ENCODE measurements at regions not wholly inside any gene's neighbourhood (a gene's known extent, or its start where the extent isn't known, plus 50 kb on each side); places are given as distances from the start of the nearest gene placed in this dataset.

DNA sequence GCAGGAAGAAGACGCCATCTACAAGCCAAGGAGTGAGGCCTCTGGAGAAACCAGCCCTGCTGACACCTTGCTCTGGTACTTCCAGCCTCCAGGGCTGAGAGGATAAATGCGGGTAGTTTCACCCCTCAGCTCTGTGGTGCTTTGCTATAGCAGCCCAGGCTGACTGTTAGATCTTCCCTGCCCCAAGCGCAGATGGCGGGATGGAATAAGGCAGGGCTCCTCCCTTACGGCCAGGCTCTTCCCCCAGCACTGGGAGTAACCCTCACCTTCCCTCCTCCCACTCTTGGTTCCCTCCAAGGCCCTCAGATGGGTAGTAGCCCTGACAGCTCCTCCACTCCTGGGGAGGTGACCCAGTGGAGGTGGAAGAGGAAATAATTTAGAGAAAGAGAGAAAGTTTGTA, 285.1 kb downstream of the GADD45G start:
- POLR2A ChIA-PET, result no interaction called here
- Histone ChIP-seq H3K27me3 (replicated peaks in 1 of 2; ENCODE audit: control insufficient read depth in 2 of 2, insufficient read depth in 2 of 2, low read length in 1 of 2) (peaks cover 4 to 7% of the 10 kb centered on the region in 2 experiments), H3K4me2 (ENCODE audit: control insufficient read depth, insufficient read depth) (no peak overlapping the region), H2AFZ (ENCODE audit: control insufficient read depth, low read depth, low read length) (no peak overlapping the region), H3K27ac (ENCODE audit: control insufficient read depth, insufficient read depth) (no peak overlapping the region), H3K79me2 (ENCODE audit: control insufficient read depth, insufficient read depth, low read length) (no peaks in the 10 kb centered on the region), H3K4me3 (no peak overlapping the region), H3K36me3 (ENCODE audit: control insufficient read depth in 2 of 2, insufficient read depth in 2 of 2, low read length in 1 of 2) (no peaks in the 10 kb centered on the region), H4K20me1 (ENCODE audit: control insufficient read depth, insufficient read depth) (no peaks in the 10 kb centered on the region), H3K4me1 (ENCODE audit: control insufficient read depth, insufficient read depth, low read length) (no peaks in the 10 kb centered on the region), H3K9ac (ENCODE audit: control insufficient read depth, insufficient read depth, low read length) (no peak overlapping the region), H3K9me3 (replicated peaks; ENCODE audit: control insufficient read depth, insufficient read depth, low read length) (no peaks in the 10 kb centered on the region)
- no peak for TF ChIP-seq TCF3 (IDR thresholded peaks at IDR 0.05; ENCODE audit: borderline replicate concordance, insufficient read depth, low read depth, low read length)
- TF ChIP-seq EED (IDR thresholded peaks at IDR 0.05; ENCODE audit: low read depth), result no peak
- TF ChIP-seq, protein P1, sequence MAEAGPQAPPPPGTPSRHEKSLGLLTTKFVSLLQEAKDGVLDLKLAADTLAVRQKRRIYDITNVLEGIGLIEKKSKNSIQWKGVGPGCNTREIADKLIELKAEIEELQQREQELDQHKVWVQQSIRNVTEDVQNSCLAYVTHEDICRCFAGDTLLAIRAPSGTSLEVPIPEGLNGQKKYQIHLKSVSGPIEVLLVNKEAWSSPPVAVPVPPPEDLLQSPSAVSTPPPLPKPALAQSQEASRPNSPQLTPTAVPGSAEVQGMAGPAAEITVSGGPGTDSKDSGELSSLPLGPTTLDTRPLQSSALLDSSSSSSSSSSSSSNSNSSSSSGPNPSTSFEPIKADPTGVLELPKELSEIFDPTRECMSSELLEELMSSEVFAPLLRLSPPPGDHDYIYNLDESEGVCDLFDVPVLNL (IDR thresholded peaks at IDR 0.05; ENCODE audit: low read depth, low read length), result no peak
- TF ChIP-seq IKZF2 (IDR thresholded peaks at IDR 0.05), result no peak
- TF ChIP-seq ZNF384 (IDR thresholded peaks at IDR 0.05; ENCODE audit: borderline replicate concordance, low read depth, low read length), result no peak
- TF ChIP-seq FOS (IDR thresholded peaks at IDR 0.05; ENCODE audit: borderline replicate concordance, extremely low read depth, insufficient read length), result no peak
- no peak for TF ChIP-seq POU2F2 (IDR thresholded peaks at IDR 0.05; ENCODE audit: borderline replicate concordance, low read depth, low read length)
- no peak for TF ChIP-seq SMAD1 (IDR thresholded peaks at IDR 0.05; ENCODE audit: low read depth, partially characterized antibody)
- TF ChIP-seq, protein P2, sequence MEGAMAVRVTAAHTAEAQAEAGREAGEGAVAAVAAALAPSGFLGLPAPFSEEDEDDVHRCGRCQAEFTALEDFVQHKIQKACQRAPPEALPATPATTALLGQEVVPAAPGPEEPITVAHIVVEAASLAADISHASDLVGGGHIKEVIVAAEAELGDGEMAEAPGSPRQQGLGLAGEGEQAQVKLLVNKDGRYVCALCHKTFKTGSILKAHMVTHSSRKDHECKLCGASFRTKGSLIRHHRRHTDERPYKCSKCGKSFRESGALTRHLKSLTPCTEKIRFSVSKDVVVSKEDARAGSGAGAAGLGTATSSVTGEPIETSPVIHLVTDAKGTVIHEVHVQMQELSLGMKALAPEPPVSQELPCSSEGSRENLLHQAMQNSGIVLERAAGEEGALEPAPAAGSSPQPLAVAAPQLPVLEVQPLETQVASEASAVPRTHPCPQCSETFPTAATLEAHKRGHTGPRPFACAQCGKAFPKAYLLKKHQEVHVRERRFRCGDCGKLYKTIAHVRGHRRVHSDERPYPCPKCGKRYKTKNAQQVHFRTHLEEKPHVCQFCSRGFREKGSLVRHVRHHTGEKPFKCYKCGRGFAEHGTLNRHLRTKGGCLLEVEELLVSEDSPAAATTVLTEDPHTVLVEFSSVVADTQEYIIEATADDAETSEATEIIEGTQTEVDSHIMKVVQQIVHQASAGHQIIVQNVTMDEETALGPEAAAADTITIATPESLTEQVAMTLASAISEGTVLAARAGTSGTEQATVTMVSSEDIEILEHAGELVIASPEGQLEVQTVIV (IDR thresholded peaks at IDR 0.05; ENCODE audit: borderline replicate concordance, partially characterized antibody), result no peak
- TF ChIP-seq IRF4 (IDR thresholded peaks at IDR 0.05; ENCODE audit: low read depth, low read length), result no peak
- TF ChIP-seq POLR2AphosphoS2 (IDR thresholded peaks at IDR 0.05; ENCODE audit: low read depth, low read length), result no peak
- CTCF ChIA-PET, result no interaction called here
- no TSS peak for BruUV-seq (replicated peaks)
- FAIRE-seq (no peak), DNase-seq (ENCODE audit: low read depth, low spot score) (no peak), ATAC-seq (no peak)
- intact Hi-C loops (cut with micrococcal nuclease; ENCODE audit: unreplicated experiment) (no loop called here), in situ Hi-C loops (cut with MboI) (no loop called here)
- SMC1A ChIA-PET (ENCODE audit: uncharacterized antibody, unreplicated experiment), result no interaction called here
- RAD21 ChIA-PET (ENCODE audit: unreplicated experiment), result no interaction called here
- WGBS (ENCODE audit: insufficient coverage, insufficient replicate concordance, low lambda C conversion rate, missing lambda C conversion rate), result 47% methylated on average over 5 of the region's 5 CpGs
